GM18508 (cell line): ENCODE measurements at regions not wholly inside any gene's neighbourhood (a gene's known extent, or its start where the extent isn't known, plus 50 kb on each side); places are given as distances from the start of the nearest gene placed in this dataset.
"Not testable (repeated sequence)": the region's sequence is repeated elsewhere in the genome, so short reads cannot be mapped to it uniquely, and the experiment has no call there.

Source experiments
- ATAC-seq: cut with Tn5 transposase; IDR thresholded peaks from one replicate; pipeline ENCODE4 v1.9.1; 2021; ENCODE audit warnings: moderate number of reproducible peaks; ENCODE audit not compliant: insufficient read depth, unreplicated experiment

DNA sequence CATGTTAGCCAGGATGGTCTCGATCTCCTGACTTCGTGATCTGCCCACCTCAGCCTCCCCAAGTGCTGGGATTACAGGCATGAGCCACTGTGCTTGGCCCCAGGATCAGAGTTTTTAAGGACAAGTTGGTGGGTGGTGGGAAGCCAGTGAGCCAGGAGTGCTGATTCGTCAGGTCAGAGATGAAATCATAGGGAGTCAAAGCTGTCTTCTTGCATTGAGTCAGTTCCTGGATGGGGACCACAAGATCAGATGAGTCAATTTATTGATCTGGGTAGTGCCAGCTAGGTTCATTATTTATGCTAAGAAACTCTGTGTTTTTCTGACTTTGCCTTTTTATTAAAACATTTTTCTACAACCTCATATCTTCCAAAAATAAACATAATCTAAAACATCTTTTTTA is 423.8 kb downstream of the ARL4A start:
- no peak for ATAC-seq

DNA sequence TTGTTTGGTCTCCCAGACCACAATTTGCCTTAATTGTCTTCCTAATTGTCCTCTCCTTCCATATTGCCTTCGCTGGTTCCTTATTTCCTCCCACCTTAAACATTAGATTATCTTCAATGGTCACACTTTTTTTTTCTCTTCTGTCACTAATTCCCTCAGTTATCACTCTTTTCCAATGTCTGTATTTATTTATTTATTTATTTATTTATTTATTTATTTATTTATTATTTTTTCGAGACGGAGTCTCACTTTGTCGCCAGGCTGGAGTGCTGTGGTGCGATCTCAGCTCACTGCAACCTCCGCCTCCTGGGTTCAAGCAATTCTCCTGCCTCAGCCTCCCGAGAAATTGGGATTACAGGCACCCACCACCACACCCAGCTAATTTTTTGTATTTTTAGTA is 426.8 kb downstream of the ARL4A start:
- not testable (repeated sequence) for ATAC-seq

DNA sequence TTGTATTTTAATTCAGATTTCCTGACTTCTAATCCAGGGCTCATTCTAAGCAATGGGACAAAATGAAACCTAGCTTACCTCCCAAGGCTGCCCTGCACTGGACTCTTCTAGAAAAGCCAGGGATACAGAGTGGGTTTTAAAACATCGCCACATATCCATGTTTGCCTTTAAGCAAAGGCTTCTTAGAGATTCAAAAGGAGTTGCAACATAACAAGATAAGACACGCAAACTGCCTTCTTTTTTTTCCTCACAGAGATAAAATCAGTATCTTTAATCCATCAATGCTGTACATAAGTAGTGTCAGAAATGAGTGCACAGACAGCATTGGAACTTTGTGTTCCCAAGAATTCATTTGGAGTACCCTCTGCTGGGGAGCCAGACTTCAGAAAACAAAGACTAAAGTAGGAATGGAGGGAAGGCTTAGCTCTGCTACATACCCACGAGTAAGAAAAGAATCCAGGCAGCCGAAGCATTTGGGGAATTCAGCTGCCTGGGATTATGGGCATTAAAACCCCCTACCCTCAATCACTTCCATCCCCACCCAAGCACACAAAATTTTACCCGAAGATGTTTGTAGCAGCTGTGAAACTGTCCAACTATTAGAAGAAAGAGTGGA is 427.8 kb downstream of the ARL4A start:
- no peak for ATAC-seq

DNA sequence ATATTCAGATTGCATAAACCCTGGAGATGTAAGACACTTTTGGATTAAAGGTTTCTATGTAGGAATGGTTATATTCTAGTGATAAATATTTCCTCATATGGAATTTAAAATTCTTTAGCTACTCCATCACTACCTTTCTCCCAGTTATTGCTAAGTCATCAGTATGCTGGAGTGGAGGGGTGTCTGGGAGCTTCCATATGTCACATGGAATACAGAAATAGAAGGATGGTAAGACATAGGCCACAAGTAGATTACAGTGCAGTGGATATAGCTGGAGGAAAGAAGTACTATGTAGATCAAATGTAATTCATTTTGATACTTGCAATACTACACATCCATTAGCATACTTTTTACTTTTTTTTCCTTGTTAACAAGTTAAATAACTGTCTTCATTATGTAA is 428.4 kb downstream of the ARL4A start:
- ATAC-seq: no peak

DNA sequence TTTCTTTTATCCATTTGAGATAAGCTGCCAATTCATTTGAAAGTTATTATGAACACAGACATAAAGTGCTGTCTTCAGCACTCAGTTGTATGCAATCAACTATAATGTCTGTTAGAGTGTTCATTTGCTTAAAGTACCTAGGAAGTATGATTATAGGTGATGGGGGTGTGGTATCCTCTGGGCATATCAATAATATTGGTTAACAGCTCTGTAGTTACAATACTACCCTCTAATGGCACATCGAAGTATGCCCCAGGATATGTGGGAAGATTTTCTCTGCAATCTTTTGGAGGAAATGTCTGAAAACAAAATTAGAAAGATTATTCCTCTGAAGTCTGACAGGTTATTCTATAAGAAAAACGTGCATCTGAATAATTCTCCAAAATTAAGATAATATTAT is 429.7 kb downstream of the ARL4A start:
- ATAC-seq: no peak

DNA sequence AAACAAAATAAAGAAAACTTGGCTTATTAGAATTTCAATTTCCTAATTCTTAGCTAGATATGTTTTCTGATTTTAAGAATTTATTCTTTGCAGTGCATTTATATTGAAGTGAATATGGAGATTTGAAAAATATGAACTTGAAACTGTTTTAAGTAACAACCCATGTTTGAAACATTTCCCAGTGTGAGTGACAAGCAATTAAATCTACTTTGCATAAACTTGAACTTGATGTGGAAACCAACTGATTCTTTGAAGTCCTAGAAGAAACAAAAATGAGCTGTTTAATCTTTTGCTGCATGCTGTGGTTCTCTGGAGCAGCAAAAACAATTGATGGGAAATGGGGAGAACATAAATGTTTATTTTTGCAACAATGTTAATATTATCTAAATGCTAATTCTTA is 430.2 kb downstream of the ARL4A start:
- no peak for ATAC-seq

DNA sequence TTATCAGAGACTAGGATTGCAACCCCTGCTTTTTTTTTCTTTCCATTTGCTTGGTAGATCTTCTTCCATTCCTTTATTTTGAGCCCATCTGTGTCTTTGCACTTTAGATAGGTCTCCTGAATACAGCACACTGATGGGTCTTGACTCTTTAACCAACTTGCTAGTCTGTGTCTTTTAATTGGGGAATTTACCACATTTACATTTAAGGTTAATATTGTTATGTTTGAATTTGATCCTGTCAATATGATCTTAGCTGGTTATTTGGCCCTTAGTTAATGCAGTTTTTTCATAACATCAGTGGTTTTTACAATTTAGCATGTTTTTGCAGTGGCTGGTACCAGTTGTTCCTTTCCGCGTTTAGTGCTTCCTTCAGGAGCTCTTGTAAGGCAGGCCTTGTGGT is 437.2 kb downstream of the ARL4A start:
- not testable (repeated sequence) for ATAC-seq

DNA sequence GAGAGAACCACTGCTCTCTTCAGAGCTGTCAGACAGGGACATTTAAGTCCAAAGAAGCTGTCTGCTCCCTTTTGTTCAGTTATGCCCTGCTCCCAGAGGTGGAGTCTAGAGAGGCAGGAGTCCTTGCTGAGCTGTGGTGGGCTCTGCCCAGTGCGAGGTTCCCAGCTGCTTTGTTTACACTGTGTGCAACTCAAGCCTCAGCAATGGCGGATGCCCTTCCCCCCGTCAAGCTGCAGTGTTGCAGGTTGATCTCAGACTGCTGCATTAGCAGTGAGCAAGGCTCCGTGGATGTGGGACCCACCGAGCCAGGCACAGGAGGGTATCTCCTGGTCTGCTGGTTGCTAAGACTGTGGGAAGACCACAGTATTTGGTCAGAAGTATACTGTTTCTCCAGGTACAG is 438.9 kb downstream of the ARL4A start:
- ATAC-seq: no peak

DNA sequence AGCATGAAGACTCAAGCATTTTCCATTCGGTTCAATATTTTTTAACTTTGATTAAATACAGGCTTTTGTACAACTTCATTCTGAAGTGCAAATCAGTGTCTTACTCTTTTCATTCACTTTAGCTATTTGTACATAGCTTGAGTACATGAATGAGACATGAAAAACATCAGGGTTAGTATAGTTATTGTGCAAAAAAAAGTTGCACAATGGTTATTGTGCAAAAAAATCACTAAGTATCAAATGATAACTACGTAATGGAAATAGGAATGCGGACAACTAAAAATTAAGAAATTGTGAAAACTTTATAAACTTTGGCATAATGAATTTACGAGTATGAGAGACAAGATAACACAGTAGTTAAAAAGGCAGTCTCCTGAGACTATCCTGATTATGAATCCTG is 442.9 kb downstream of the ARL4A start:
- ATAC-seq: no peak

DNA sequence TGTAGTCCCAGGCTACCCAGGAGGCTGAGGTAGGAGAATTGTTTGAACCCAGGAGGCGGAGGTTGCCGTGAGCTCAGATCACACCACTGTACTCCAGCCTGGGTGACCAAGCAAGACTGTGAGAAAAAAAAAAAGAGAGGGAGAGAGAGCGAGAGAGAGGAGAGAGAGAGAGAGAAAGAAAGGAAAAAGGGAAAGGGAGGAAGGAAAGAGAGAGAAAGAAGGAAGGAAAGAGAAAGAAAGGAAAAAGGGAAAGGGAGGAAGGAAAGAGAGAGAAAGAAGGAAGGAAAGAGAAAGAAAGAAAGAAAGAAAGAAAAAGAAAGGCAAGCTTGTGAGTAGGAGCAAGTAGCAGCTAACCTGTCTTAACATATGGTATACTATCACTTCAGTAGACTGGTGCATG is 443.5 kb downstream of the ARL4A start:
- not testable (repeated sequence) for ATAC-seq

DNA sequence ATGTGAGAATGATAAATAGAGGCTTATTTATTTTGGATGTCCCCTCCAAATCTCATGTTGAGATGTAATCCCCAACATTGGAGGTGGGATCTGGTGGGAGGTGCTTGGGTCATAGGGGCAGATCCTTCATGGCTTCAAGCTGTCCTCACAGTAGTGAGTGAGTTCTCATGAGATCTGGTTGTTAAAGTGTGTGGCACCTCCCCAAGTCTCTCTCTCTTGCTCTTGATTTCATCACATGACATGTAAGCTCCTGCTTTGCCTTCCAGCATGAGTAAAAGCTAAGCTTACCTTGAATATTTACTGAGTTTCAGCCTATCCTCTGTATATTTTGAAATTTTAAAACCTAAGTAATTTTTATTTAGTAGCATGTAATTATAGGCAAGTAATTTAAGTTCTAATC is 444.9 kb downstream of the ARL4A start:
- ATAC-seq: no peak

DNA sequence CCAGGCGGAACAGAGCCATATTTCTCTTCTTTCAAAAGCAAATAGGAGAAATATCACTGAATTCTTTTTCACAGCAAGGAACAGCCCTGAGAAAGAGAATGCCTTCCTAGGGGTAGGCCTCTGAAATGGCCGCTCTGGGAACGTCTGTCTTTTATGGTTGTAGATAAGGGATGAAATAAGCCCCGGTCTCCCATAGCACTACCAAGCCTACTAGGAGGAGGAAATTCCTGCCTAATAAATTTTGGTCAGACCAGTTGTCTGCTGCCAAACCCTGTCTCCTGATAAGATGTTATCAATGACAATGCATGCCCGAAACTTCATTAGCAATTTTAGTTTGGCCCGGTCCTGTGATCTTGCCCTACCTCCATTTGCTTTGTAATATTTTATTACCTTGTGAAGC is 448.9 kb downstream of the ARL4A start:
- ATAC-seq: not testable (repeated sequence)

DNA sequence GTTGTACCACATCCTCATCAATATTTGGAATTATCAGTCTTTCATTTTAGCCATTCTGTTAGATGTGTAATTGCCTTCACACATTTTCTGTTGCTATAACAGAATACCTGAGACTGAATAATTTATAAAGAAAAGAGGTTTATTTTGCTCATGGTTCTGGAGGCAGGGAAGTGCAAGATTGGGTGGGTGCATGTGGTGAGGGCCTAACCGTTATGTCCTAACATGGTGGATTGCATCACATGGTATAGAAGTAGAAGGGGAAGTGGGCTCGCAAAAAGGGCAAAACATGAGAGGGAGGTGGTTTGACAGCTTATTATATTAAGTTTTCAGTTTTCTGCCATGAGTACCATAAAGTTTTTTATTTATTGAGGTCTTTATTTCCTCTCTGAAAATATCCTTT is 452.0 kb downstream of the ARL4A start:
- no peak for ATAC-seq

DNA sequence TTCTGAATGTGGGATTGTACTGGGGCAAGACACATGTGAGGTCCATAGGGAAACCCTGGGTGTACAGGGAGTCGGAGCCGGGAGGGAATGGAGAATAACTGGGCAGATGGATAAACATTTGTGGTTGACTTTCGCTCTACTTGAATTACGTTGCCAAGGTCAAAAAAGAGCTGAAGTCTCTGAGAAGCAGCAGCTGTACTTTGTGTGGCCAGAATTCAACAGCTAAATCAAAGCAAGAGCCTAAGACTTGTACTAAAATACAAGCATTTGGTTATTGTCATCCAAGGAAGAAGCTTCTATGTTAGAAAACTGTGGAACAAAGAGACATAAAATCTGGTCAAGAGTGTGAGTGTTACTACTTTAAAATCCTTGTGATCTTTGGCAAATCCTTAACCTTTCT is 457.2 kb downstream of the ARL4A start:
- no peak for ATAC-seq

DNA sequence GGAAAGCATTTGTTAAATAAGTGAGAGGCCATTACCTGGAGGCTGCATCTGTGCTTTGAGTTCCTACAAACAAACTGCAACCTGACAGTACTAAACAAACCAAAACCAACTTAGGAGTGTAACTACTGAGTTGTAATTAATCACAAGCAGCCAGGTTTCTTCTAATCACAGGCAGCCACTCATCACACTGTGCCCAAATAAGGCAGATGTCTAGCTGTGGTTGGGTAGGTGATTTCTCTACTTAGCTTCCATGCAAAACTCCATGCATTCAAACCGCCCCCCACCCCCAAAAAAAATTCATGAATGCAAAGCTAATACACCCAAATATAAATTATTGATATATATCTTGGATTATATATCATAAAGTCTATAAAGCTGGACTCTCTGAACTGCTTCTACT is 461.1 kb downstream of the ARL4A start:
- ATAC-seq: no peak

DNA sequence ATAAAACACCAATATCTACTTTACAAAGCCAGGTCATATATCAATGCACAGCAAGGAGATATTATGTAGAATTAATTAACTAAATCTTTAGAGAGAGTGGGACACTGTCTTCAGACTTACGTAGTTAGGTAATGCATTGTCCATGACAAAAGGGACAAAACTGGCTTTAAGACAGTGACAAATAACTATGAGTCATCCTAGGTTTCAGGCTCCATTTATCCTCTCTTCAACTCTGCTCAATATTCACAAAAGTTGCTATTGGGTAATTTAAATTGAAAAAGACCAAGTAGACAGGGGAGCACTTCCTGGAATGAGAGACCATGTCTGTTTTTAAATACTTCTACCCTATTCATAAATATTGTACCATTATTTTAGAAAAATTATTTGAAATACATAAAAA is 464.5 kb downstream of the ARL4A start:
- ATAC-seq: no peak

DNA sequence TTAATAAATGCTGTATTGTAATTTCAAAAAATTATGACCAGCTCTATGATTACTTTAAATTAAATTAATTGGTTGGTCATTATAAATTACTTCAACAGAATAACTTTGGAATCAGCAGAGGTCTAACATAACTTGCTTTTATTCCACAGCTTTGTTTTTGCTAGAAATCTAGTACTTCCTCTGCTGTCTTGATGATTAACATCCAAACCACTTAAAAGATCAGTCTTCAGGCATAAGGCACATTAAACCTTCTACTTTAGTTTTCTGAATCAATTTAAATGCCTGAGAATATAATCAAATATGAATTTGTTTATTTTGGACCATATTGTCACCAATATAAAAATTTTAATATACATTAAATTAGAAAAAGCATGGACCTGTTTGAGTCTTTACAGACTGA is 465.3 kb downstream of the ARL4A start:
- ATAC-seq: no peak

DNA sequence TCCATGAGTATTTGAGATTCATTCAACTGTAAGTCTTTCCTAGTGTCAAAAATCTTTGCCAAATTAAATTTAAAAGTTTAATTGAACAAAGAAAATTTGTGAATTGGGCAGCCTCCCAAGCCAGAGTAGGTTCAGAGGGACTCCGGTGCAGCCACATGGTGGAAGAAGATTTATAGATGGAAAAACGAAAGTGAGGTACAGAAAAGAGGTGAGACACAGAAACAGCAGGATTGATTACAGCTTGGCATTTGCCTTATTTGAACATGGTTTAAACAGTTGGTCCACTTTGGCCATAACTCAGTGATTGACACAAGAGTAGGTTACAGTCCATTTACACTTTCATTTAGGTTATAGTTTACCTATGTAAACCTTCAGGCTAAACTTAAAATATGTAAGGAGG is 465.8 kb downstream of the ARL4A start:
- ATAC-seq: no peak

DNA sequence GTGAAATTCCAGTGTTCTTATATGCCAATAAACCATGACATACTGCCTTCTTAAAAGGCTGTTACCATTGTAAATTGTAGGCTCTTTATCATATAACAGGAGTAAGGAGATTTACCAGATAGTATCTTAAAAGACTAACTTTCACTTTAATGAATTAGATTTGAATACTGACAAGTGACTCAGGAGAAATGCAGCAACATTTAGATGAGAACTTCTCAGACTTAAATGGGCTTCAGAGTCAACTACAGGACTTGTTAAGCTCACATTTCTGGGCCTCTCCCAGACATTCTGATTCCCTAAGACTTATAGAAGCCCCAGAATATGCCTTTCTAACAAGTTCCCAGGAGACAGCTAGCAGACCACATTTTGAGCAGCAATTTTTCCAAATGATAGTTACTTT is 466.3 kb downstream of the ARL4A start:
- ATAC-seq: no peak

DNA sequence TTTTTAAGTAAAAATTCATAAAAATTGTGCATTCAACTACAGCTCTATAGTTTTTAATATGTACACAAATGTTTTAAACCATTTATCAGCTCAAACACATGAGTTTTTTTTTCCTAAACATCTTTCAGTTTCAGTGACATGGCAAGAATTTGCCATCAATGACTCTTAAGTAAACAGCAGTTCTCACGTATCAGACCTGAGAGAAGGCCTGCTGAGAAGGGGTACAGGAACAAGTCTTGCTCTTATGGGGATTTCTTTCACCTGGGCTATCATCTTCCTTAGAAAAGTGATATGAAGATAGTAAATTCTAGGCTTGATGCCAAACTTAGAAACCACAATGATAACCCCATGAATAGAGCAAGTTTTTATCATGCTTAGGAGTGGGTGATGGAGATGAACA is 467.8 kb downstream of the ARL4A start:
- ATAC-seq: no peak

DNA sequence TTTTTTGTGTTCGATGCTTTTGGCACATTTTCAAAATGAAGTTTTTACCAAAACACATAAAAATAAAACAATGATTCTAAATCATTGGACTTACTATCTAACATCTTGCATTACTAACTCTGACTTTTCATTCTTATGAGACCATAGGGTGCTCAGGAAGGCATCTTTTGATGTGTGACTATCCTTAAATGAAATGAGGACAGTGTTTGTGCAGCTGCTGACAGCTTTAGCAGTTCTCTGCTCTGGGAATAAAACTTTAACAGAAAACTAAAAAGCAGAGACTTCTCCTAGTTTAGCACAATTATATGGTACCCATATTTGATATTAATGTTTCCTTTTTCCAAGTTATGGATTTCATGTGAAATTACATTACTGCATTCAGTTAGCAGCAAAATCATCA is 471.6 kb downstream of the ARL4A start:
- no peak for ATAC-seq

DNA sequence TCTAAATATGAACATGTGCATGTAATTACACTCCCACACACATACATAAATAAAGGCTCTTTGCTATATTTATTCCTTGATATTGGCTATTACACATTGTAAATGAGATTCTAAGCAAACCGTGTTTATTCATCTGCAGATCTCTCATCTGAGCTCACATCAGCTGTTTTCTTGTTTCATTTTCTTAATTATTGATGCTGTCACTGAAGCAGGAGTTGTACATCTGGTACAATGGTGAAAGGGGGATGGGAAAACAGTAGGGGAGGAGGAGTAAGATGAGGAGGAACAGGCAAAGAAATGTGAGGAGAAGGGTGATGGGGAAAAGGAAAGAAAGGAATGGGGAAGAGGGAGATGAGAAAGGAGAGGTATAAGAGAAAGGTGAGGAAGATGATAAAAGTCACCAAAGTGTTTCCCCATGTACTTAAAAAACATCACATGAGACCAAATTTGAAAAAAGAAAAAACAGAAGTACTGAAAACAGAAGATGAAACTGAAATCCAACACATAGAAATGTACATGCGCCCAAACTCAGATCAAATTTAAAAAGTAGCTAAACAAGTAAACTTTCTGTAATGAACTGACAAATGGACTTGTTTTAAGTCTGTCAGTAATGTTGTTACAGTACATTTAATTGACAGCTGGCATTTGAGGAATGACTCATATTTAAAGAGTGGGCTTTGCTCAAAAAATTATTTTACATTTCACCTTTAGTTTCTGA is 472.2 kb downstream of the ARL4A start:
- no peak for ATAC-seq
